SK-N-SH (cell line): ENCODE measurements at regions not wholly inside any gene's neighbourhood (a gene's known extent, or its start where the extent isn't known, plus 50 kb on each side); places are given as distances from the start of the nearest gene placed in this dataset.

Experiments
- GABPA ChIP-seq: IDR thresholded peaks from 2 replicates; pipeline ENCODE4 v1.4.0; 2012; ENCODE audit warnings: low read depth, mild to moderate bottlenecking
- POLR2AphosphoS5 ChIP-seq: IDR thresholded peaks from 2 replicates; pipeline ENCODE4 v1.6.1; 2012; ENCODE audit warnings: low read depth, low read length
- TAF1 ChIP-seq: IDR thresholded peaks from 2 replicates; pipeline ENCODE4 v1.6.1; 2012; ENCODE audit warnings: low read depth, mild to moderate bottlenecking, low read length, moderate library complexity, borderline replicate concordance
- YY1 ChIP-seq: IDR thresholded peaks from 2 replicates; pipeline ENCODE4 v1.4.0; 2012; ENCODE audit warnings: low read depth, mild to moderate bottlenecking
- TF ChIP-seq, protein P1 (sequence below): fragments of 200-600 bp; sonication (generic); IDR thresholded peaks from 2 replicates; pipeline ENCODE4 v1.6.1; 2017; ENCODE audit warnings: antibody characterized with exemption, mild to moderate bottlenecking, moderate library complexity
- TF ChIP-seq, protein P2 (sequence below): fragments of 150-350 bp; IDR thresholded peaks from 2 replicates; pipeline ENCODE4 v1.6.1; 2017; ENCODE audit warnings: antibody characterized with exemption, low read length, low read depth, borderline replicate concordance

DNA sequence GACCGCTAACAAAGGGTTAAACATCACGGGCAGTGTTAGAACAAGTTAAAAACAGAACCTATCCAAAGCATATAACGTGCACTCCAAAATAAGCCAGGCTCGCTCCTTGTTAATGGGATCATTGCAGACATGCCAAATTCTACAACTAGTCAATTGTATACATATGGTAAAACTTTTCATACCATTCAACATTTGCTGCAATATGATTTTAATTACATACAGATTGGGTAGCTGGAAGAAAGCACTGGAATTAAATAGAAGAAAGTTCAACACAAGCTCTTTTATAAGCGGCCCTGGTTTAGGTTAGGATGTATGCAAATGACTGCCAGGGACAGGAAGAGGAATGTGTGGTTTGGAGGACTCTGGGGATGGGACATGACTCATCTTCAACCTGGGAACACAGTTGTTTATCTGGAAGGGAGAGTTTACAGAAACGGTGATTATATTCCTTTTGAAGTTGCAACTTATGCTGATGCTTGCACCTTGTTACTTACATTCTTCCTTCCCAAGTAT, 62.5 kb upstream of the TIAM2 start:
- TF ChIP-seq, protein P1, sequence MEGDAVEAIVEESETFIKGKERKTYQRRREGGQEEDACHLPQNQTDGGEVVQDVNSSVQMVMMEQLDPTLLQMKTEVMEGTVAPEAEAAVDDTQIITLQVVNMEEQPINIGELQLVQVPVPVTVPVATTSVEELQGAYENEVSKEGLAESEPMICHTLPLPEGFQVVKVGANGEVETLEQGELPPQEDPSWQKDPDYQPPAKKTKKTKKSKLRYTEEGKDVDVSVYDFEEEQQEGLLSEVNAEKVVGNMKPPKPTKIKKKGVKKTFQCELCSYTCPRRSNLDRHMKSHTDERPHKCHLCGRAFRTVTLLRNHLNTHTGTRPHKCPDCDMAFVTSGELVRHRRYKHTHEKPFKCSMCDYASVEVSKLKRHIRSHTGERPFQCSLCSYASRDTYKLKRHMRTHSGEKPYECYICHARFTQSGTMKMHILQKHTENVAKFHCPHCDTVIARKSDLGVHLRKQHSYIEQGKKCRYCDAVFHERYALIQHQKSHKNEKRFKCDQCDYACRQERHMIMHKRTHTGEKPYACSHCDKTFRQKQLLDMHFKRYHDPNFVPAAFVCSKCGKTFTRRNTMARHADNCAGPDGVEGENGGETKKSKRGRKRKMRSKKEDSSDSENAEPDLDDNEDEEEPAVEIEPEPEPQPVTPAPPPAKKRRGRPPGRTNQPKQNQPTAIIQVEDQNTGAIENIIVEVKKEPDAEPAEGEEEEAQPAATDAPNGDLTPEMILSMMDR = no peak
- TF ChIP-seq YY1 (no peak), POLR2AphosphoS5 (peak; percentile 20; the same call in 1 of the 2 replicates), TAF1 (no peak), GABPA (no peak)
- TF ChIP-seq, protein P2, sequence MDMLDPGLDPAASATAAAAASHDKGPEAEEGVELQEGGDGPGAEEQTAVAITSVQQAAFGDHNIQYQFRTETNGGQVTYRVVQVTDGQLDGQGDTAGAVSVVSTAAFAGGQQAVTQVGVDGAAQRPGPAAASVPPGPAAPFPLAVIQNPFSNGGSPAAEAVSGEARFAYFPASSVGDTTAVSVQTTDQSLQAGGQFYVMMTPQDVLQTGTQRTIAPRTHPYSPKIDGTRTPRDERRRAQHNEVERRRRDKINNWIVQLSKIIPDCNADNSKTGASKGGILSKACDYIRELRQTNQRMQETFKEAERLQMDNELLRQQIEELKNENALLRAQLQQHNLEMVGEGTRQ = no peak
